GM12878 (cell line): ENCODE measurements at regions not wholly inside any gene's neighbourhood (a gene's known extent, or its start where the extent isn't known, plus 50 kb on each side); places are given as distances from the start of the nearest gene placed in this dataset.

Source experiments
- ATF7 ChIP-seq: fragments of 450-650 bp; IDR thresholded peaks from 2 replicates; pipeline ENCODE4 v1.6.1; 2016; ENCODE audit warnings: low read depth, mild to moderate bottlenecking
- CTCF ChIP-seq, 3 experiments: IDR thresholded peaks in 2 of 3; conservative IDR thresholded peaks in 1 of 3; 2 replicates each; pipeline ENCODE4 v1.5.1; 2011; ENCODE audit warnings: low read depth in 3 of 3, low read length in 3 of 3, mild to moderate bottlenecking in 3 of 3, control low read depth in 2 of 3, moderate library complexity in 2 of 3, inconsistent platforms in 1 of 3, mixed read lengths in 1 of 3; ENCODE audit not compliant: control insufficient read depth in 2 of 3, insufficient read depth in 1 of 3; ENCODE audit errors: extremely low read depth in 1 of 3
- RAD21 ChIP-seq: IDR thresholded peaks from 2 replicates; pipeline ENCODE4 v1.6.1; 2011; ENCODE audit warnings: mild to moderate bottlenecking, low read depth, low read length, moderate library complexity; ENCODE audit not compliant: insufficient read depth
- SIN3A ChIP-seq: IDR thresholded peaks from 2 replicates; pipeline ENCODE4 v1.6.1; 2012; ENCODE audit warnings: low read depth, low read length, improper control_type of control experiment
- SUPT20H ChIP-seq: IDR thresholded peaks from 2 replicates; pipeline ENCODE4 v1.6.1; 2011; ENCODE audit warnings: low read depth, mild to moderate bottlenecking, low read length, moderate library complexity, borderline replicate concordance; ENCODE audit not compliant: control insufficient read depth
- TAF1 ChIP-seq: IDR thresholded peaks from 2 replicates; pipeline ENCODE4 v1.6.1; 2011; ENCODE audit warnings: mild to moderate bottlenecking, low read depth, low read length, borderline replicate concordance
- TARDBP ChIP-seq: IDR thresholded peaks from 2 replicates; pipeline ENCODE4 v1.6.1; 2016; ENCODE audit warnings: borderline replicate concordance
- ZNF24 ChIP-seq: fragments of 450-650 bp; IDR thresholded peaks from 2 replicates; pipeline ENCODE4 v1.6.1; 2017; ENCODE audit warnings: antibody characterized with exemption, mild to moderate bottlenecking
- ZNF622 ChIP-seq: fragments of 450-650 bp; IDR thresholded peaks from 2 replicates; pipeline ENCODE4 v1.6.1; 2017; ENCODE audit warnings: mild to moderate bottlenecking, inconsistent platforms

DNA sequence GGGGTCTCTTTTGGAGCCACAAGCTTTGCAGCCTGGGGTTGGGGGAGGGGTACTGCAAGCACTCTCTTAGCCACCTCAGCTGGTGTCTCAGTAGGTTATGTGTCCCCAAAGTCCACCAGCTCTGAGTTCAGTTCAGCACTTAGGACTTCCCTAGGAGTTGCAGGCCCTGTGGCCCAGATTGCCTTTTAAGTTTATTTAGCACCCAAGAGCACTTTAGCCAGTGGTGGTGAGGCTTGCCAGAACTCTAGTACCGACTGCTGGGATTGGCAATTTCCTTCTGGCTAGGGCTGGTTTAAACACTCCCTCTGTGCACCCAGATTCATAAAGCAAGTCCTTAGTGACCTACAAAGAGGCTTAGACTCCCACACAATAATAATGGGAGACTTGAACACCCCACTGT lies 489.9 kb upstream of the RPS6KA3 start:
- TF ChIP-seq CTCF (IDR thresholded peaks at IDR 0.05 in 2 of 3, conservative IDR thresholded peaks at IDR 0.05 in 1 of 3; ENCODE audit: control insufficient read depth in 2 of 3, extremely low read depth in 1 of 3, insufficient read depth in 1 of 3, low read depth in 3 of 3, low read length in 3 of 3): no peak
- no peak for TF ChIP-seq SUPT20H
- no peak for TF ChIP-seq SIN3A
- no peak for TF ChIP-seq TARDBP
- TF ChIP-seq ATF7: no peak
- TF ChIP-seq RAD21: no peak
- TF ChIP-seq ZNF622: no peak
- TF ChIP-seq ZNF24: no peak
- no peak for TF ChIP-seq TAF1
